Putamen (tissue), 1 donor: ENCODE measurements at regions not wholly inside any gene's neighbourhood (a gene's known extent, or its start where the extent isn't known, plus 50 kb on each side); places are given as distances from the start of the nearest gene placed in this dataset.

ENCODE experiments used
- DNase-seq: peaks from one replicate; pipeline ENCODE4 v3.0.0-alpha.2; 2016; ENCODE audit warnings: low spot score

- DNase-seq, result no peak
Measured at GRCh38 chr9:7869340-7869739, 69.8 kb upstream of the DMAC1 start.

- DNase-seq, result no peak
Measured at GRCh38 chr9:7862170-7862569, 62.6 kb upstream of the DMAC1 start.

- no peak for DNase-seq
Measured at GRCh38 chr9:7861086-7861485, 61.5 kb upstream of the DMAC1 start.

- DNase-seq, result no peak
Measured at GRCh38 chr9:7860335-7860709, 60.7 kb upstream of the DMAC1 start.

- no peak for DNase-seq
Measured at GRCh38 chr9:7859701-7860334, 60.2 kb upstream of the DMAC1 start.

GRCh38 chr9:7858166-7858565, 58.6 kb upstream of the DMAC1 start:
- no peak for DNase-seq

- DNase-seq, result no peak
Measured at GRCh38 chr9:7854763-7855162, 55.2 kb upstream of the DMAC1 start.
